ENCODE measurements at regions not wholly inside any gene's neighbourhood (a gene's known extent, or its start where the extent isn't known, plus 50 kb on each side); places are given as distances from the start of the nearest gene placed in this dataset.
"Not testable (repeated sequence)": the region's sequence is repeated elsewhere in the genome, so short reads cannot be mapped to it uniquely, and the experiment has no call there.

DNA sequence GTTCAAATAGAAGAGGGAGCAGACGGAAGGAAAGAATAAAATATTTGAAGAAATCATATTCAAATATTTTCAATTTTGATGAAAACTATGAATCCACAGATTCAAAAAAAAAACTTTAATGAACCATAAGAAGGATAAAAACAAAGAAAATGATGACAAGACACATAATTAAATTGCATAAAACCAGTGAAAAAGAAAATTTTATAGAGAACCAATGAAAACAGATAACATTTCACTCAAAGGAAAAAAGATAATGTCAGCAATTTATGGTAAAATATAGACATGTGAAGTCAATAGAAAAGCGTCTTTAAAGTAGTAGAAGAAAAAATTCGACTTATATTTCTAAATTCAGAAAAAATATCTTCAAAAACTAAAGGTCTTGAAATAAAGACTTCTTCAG, 546.5 kb upstream of the ATXN7L3B start:
- TF ChIP-seq, protein P1, sequence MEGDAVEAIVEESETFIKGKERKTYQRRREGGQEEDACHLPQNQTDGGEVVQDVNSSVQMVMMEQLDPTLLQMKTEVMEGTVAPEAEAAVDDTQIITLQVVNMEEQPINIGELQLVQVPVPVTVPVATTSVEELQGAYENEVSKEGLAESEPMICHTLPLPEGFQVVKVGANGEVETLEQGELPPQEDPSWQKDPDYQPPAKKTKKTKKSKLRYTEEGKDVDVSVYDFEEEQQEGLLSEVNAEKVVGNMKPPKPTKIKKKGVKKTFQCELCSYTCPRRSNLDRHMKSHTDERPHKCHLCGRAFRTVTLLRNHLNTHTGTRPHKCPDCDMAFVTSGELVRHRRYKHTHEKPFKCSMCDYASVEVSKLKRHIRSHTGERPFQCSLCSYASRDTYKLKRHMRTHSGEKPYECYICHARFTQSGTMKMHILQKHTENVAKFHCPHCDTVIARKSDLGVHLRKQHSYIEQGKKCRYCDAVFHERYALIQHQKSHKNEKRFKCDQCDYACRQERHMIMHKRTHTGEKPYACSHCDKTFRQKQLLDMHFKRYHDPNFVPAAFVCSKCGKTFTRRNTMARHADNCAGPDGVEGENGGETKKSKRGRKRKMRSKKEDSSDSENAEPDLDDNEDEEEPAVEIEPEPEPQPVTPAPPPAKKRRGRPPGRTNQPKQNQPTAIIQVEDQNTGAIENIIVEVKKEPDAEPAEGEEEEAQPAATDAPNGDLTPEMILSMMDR (conservative IDR thresholded peaks at IDR 0.05; ENCODE audit: low read depth, low read length), result no peak
- DNase-seq (ENCODE audit: low read depth), result no peak
- H3K4me3 ChIP-seq (ENCODE audit: low read length), result no peak overlapping the region

DNA sequence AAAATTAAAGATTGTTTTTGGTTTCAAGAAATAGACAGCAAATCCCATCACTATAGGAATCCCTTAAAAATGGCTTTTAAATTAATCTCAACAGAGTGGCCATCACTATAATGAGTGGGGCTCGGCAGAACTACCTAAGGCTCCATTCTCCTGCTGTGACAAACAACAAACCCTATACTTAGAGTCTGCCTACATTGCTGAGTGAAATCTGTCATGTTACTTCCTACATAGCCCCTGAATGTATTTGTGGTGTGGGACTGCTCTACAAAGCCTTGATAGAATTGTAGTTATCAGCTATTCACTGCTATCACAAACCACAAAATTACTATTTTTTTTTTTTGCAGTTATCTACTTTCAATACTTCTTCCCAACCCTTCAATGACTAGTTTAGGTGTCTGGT, 538.7 kb upstream of the ATXN7L3B start:
- no peak for DNase-seq (ENCODE audit: low read depth)
- TF ChIP-seq, protein P1 (conservative IDR thresholded peaks at IDR 0.05; ENCODE audit: low read depth, low read length), result no peak
- no peak overlapping the region for H3K4me3 ChIP-seq (ENCODE audit: low read length)

DNA sequence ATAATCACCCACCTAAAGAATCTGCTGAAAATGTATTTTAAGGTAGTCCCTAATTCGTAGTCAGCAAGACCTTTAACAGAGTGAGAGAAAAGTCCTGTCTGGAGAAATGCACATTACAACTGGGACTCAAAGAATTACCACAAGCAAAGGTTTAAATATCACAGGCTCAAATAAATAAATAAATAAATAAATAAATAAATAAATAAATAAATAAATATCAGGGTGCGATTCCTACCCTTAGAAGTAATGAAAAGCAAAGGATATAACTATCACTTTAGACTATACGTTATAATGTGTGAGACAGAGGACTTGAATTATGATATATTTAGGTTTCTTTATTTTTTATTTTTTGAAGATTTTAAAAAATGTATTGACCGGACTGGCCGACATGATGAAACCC, 522.5 kb upstream of the ATXN7L3B start:
- no peak overlapping the region for H3K4me3 ChIP-seq (ENCODE audit: low read length)
- DNase-seq (ENCODE audit: low read depth), result no peak
- TF ChIP-seq, protein P1 (conservative IDR thresholded peaks at IDR 0.05; ENCODE audit: low read depth, low read length), result no peak

DNA sequence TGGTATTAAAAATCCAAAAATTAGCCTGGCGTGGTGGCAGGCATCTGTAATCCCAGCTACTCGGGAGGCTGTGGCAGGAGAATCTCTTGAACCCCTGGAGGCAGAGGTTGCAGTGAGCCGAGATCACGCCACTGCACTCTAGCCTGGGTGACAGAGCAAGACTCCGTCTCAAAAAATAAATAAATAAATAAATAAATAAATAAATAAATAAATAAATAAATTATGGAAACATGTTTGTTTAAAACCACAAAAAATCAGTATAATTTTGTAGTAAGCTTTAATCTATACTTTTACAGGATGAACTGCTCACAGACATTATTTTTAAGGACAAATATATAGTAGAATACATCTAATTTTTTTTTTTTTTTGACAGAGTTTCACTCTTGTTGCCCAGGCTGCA, 521.3 kb upstream of the ATXN7L3B start:
- DNase-seq (ENCODE audit: low read depth); H3K4me3 ChIP-seq (ENCODE audit: low read length): not testable (repeated sequence)

GRCh38 chr12:74018849-74019248, 518.8 kb upstream of the ATXN7L3B start:
- no peak for DNase-seq (ENCODE audit: low read depth)
- no peak overlapping the region for H3K4me3 ChIP-seq (ENCODE audit: low read length)
- TF ChIP-seq, protein P1 (conservative IDR thresholded peaks at IDR 0.05; ENCODE audit: low read depth, low read length), result no peak

- TF ChIP-seq, protein P1 (conservative IDR thresholded peaks at IDR 0.05; ENCODE audit: low read depth, low read length), result peak; percentile 76
- peak; percentile 42 for DNase-seq (ENCODE audit: low read depth)
- H3K4me3 ChIP-seq (ENCODE audit: low read length), result no peak overlapping the region
Measured at GRCh38 chr12:74021937-74022336, 515.7 kb upstream of the ATXN7L3B start.

- no peak overlapping the region for H3K4me3 ChIP-seq (ENCODE audit: low read length)
- no peak for DNase-seq (ENCODE audit: low read depth)
- TF ChIP-seq, protein P1 (conservative IDR thresholded peaks at IDR 0.05; ENCODE audit: low read depth, low read length), result no peak
Measured at GRCh38 chr12:74031045-74031444, 506.6 kb upstream of the ATXN7L3B start.

GRCh38 chr12:74033531-74033930, 504.1 kb upstream of the ATXN7L3B start:
- no peak overlapping the region for H3K4me3 ChIP-seq (ENCODE audit: low read length)
- no peak for DNase-seq (ENCODE audit: low read depth)
- TF ChIP-seq, protein P1 (conservative IDR thresholded peaks at IDR 0.05; ENCODE audit: low read depth, low read length), result no peak

DNA sequence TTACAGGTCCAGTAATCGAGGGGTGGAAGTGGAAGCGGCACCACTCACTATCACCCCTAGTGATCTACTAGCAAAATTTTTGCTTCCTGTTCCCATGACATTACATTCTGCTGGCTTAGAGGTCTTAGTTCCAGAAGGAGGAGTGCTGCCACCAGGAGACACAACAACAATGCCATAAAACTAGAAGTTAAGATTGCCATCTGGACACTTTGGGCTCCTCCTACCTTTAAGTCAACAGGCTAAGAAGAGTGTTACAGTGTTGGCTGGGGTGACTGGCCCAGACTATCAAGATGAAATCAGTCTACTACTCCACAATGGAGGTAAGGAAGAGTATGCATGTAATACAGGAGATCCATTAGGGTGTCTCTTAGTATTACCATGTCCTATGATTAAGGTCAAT, 498.5 kb upstream of the ATXN7L3B start:
- not testable (repeated sequence) for DNase-seq (ENCODE audit: low read depth); H3K4me3 ChIP-seq (ENCODE audit: low read length)

All from retinal pigment epithelial cell (primary cell).